Pancreas (tissue), 10 donors: ENCODE measurements at regions not wholly inside any gene's neighbourhood (a gene's known extent, or its start where the extent isn't known, plus 50 kb on each side); places are given as distances from the start of the nearest gene placed in this dataset.

Source experiments
- ATAC-seq, 4 donors: fragments of 200-7000 bp; cut with Tn5 transposase; one replicate each; pipeline versions ENCODE4 v1.8.0 to v1.9.1; 2020; ENCODE audit warnings: mild to moderate bottlenecking in 4 of 4, moderate library complexity in 4 of 4
- DNase-seq, 6 donors: peaks; one replicate each; pipeline ENCODE4 v3.0.0-alpha.2; 2020
- FAIRE-seq: peaks from 2 replicates; lab custom pipeline; 2012; peaks lifted over from hg19 to GRCh38; lab: Jason Lieb, UNC
- H3K27ac ChIP-seq, 4 donors: fragments of 200-600 bp; sonication (generic); 1 replicate in 3 of 4; 2 replicates in 1 of 4; pipeline versions ENCODE4 v1.5.0 to v1.8.0; 2020
- H3K27me3 ChIP-seq, 4 donors: fragments of 200-600 bp; one replicate each; pipeline ENCODE4 v1.8.0; 2021
- H3K36me3 ChIP-seq, 3 donors: fragments of 200-600 bp; sonication (generic) in 1 of 3; one replicate each; pipeline versions ENCODE4 v1.5.0 to v1.8.0; 2020 to 2021
- H3K4me1 ChIP-seq, 3 donors: fragments of 200-600 bp; one replicate each; pipeline ENCODE4 v1.8.0; 2021
- H3K4me3 ChIP-seq, 4 donors: fragments of 200-600 bp; sonication (generic) in 2 of 4; one replicate each; pipeline versions ENCODE4 v1.5.0 to v1.8.0; 2020 to 2021
- H3K9me3 ChIP-seq, 4 donors: fragments of 200-600 bp; one replicate each; pipeline ENCODE4 v1.8.0; 2021
- CTCF ChIP-seq, 4 donors: fragments of 200-600 bp; sonication (generic) in 3 of 4; IDR thresholded peaks; one replicate each; pipeline versions ENCODE4 v1.5.0 to v1.8.0; 2021; ENCODE audit warnings: antibody characterized with exemption in 4 of 4
- WGBS, 2 donors: extraction: QIAGEN DNeasy Blood & Tissue Kit; methylation state at CpG; one replicate each; pipeline ENCODE4 v1.1.7; 2013; 5-methylcytosine and 5-hydroxymethylcytosine counted together
- intact Hi-C, 3 donors: fragments of 100-400 bp; cut with DNase I; formaldehyde crosslinking; loops; one replicate each; pipeline versions ENCODE4 v1.11.1 to v1.14.2; 2022
- donor health status: healthy with polysubstance abuse.
- donor health status: DM: no; HTN: no; CAD: no; lungs with moderate emphysema.
- donor health status: DM: no; HTN: no; CAD: no.
- donor health status: control.
- donor health status: control.
- donor health status: Bipolar disorder and iron deficiency.
- donor health status: DM: yes; HTN: yes; CAD: no.
- donor health status: DM: no; HTN: no; CAD: no.
- donor health status: DM: no; HTN: no; CAD: no.
- donor health status: DM: yes; HTN: yes; CAD: no.

- 65 to 81% methylated on average over 4 of the region's 4 CpGs for WGBS, 2 donors
- TF ChIP-seq CTCF (IDR thresholded peaks at IDR 0.05), result no peak
- no peaks in the 10 kb centered on the region for H3K4me1 ChIP-seq
- ATAC-seq (no peak), FAIRE-seq (no peak), DNase-seq (no peak)
- intact Hi-C loops, result no loop called here
- H3K36me3 ChIP-seq, result no peaks in the 10 kb centered on the region
- H3K27ac ChIP-seq, result no peak overlapping the region
- H3K27me3 ChIP-seq, result no peaks in the 10 kb centered on the region
- no peak overlapping the region for H3K4me3 ChIP-seq
- H3K9me3 ChIP-seq, result no peaks in the 10 kb centered on the region
These were observed 120.4 kb upstream of the RAB11FIP2 start for GRCh38 chr10:118167056-118167700.

GRCh38 chr10:118163217-118163616 is 116.5 kb upstream of the RAB11FIP2 start:
- no peak for DNase-seq
- no peaks in the 10 kb centered on the region for H3K27me3 ChIP-seq
- H3K4me3 ChIP-seq, result no peak overlapping the region
- ATAC-seq, result no peak
- H3K36me3 ChIP-seq, result no peaks in the 10 kb centered on the region
- no peak for FAIRE-seq
- H3K9me3 ChIP-seq, result no peaks in the 10 kb centered on the region
- 82 to 90% methylated on average over 6 of the region's 6 CpGs for WGBS, 2 donors
- intact Hi-C loops, result no loop called here
- no peak for TF ChIP-seq CTCF (IDR thresholded peaks at IDR 0.05)
- H3K27ac ChIP-seq, result no peak overlapping the region
- H3K4me1 ChIP-seq, result no peaks in the 10 kb centered on the region

GRCh38 chr10:118161461-118162246 is 114.9 kb upstream of the RAB11FIP2 start:
- intact Hi-C loops, result no loop called here
- Histone ChIP-seq H3K36me3 (no peaks in the 10 kb centered on the region), H3K9me3 (no peaks in the 10 kb centered on the region), H3K4me1 (no peaks in the 10 kb centered on the region), H3K4me3 (no peak overlapping the region), H3K27me3 (no peaks in the 10 kb centered on the region), H3K27ac (no peak overlapping the region)
- no peak for ATAC-seq
- no peak for FAIRE-seq
- WGBS, 2 donors, result 76 to 78% methylated on average over 6 of the region's 6 CpGs
- no peak for TF ChIP-seq CTCF (IDR thresholded peaks at IDR 0.05)
- no peak for DNase-seq

- no peak for TF ChIP-seq CTCF (IDR thresholded peaks at IDR 0.05)
- no peaks in the 10 kb centered on the region for H3K27me3 ChIP-seq
- DNase-seq (no peak), ATAC-seq (no peak), FAIRE-seq (no peak)
- no peaks in the 10 kb centered on the region for H3K9me3 ChIP-seq
- no peaks in the 10 kb centered on the region for H3K36me3 ChIP-seq
- intact Hi-C loops, result no loop called here
- H3K4me3 ChIP-seq, result no peak overlapping the region
- no peaks in the 10 kb centered on the region for H3K4me1 ChIP-seq
- no peak overlapping the region for H3K27ac ChIP-seq
These were observed 106.5 kb upstream of the RAB11FIP2 start for GRCh38 chr10:118153287-118153686.

- intact Hi-C loops, result no loop called here
- DNase-seq (no peak), ATAC-seq (no peak), FAIRE-seq (no peak)
- Histone ChIP-seq H3K4me1 (no peaks in the 10 kb centered on the region), H3K36me3 (no peaks in the 10 kb centered on the region), H3K9me3 (no peaks in the 10 kb centered on the region), H3K27ac (no peak overlapping the region), H3K27me3 (no peaks in the 10 kb centered on the region), H3K4me3 (no peak overlapping the region)
- TF ChIP-seq CTCF (IDR thresholded peaks at IDR 0.05), result no peak
- WGBS, 2 donors, result 82 to 91% methylated on average over 2 of the region's 2 CpGs
These were observed 104.7 kb upstream of the RAB11FIP2 start for GRCh38 chr10:118151461-118151860.
